Endothelial cell of umbilical vein (primary cell): ENCODE measurements at regions not wholly inside any gene's neighbourhood (a gene's known extent, or its start where the extent isn't known, plus 50 kb on each side); places are given as distances from the start of the nearest gene placed in this dataset.

Source experiments
- BruUV-seq: library from RNA; stranded (reverse); fragments of 400-500 nt; replicated peaks from 2 replicates; lab custom pipeline; 2021; lab: Mats Ljungman, UMichigan
- CTCF ChIA-PET: fragments of 300-600, 350-600 bp; sonication (Branson Sonifier 250); formaldehyde crosslinking; loops from one replicate; lab custom pipeline; 2021; ENCODE audit warnings: antibody characterized with exemption, inconsistent platforms; lab: Charles Lee
- POLR2A ChIA-PET: fragments of 300-600, 350-600 bp; sonication (Branson Sonifier 250); formaldehyde crosslinking; loops from one replicate; lab custom pipeline; 2021; ENCODE audit warnings: antibody characterized with exemption, inconsistent platforms; lab: Charles Lee
- DNase-seq: peaks from one replicate; pipeline ENCODE4 v3.0.0-alpha.2; 2011; ENCODE audit warnings: low read depth, low spot score
- FAIRE-seq: peaks from 2 replicates; lab custom pipeline; 2011; peaks lifted over from hg19 to GRCh38; lab: Jason Lieb, UNC
- H2AFZ ChIP-seq: 2 replicates; pipeline ENCODE4 v1.6.0; 2012; ENCODE audit warnings: low read depth, low read length, control low read depth, inconsistent platforms
- H3K27ac ChIP-seq: 2 replicates; pipeline ENCODE4 v1.5.1; 2011; ENCODE audit warnings: low read depth, mild to moderate bottlenecking, control low read depth, low read length, moderate library complexity; ENCODE audit not compliant: insufficient read depth
- H3K27me3 ChIP-seq, 2 experiments: 2 replicates each; pipeline versions ENCODE4 v1.6.0 to v1.6.1; 2011; ENCODE audit warnings: low read length in 2 of 2, mixed read lengths in 1 of 2; ENCODE audit not compliant: control insufficient read depth in 2 of 2, insufficient read depth in 2 of 2
- H3K36me3 ChIP-seq, 2 experiments: 2 replicates in 1 of 2; 3 replicates in 1 of 2; pipeline ENCODE4 v1.5.1; 2011; ENCODE audit warnings: low read length in 2 of 2, mild to moderate bottlenecking in 1 of 2, moderate library complexity in 1 of 2; ENCODE audit not compliant: control insufficient read depth in 2 of 2, insufficient read depth in 2 of 2; ENCODE audit errors: extremely low read depth in 1 of 2
- H3K4me1 ChIP-seq: 3 replicates; pipeline ENCODE4 v1.5.1; 2011; ENCODE audit warnings: mild to moderate bottlenecking, low read length; ENCODE audit not compliant: control insufficient read depth, insufficient read depth; ENCODE audit errors: extremely low read depth
- H3K4me2 ChIP-seq: 2 replicates; pipeline ENCODE4 v1.6.1; 2011; ENCODE audit warnings: low read length, control low read depth, mixed read lengths; ENCODE audit not compliant: insufficient read depth
- H3K4me3 ChIP-seq, 3 experiments: fragments of 200-600 bp in 1 of 3; sonication (generic), shearing (Covaris generic) in 1 of 3; replicated peaks in 1 of 3; 2 replicates each; pipeline ENCODE4 v1.5.1; 2011 to 2016; ENCODE audit warnings: control low read depth in 3 of 3, low read length in 3 of 3, mild to moderate bottlenecking in 2 of 3, inconsistent platforms in 1 of 3, low read depth in 1 of 3, moderate library complexity in 1 of 3; ENCODE audit not compliant: insufficient read depth in 1 of 3
- H3K79me2 ChIP-seq: 2 replicates; pipeline ENCODE4 v1.6.0; 2012; ENCODE audit warnings: low read length, inconsistent platforms; ENCODE audit not compliant: control insufficient read depth, insufficient read depth
- H3K9ac ChIP-seq: replicated peaks from 2 replicates; pipeline ENCODE3; 2011; ENCODE audit warnings: low read length, control low read depth; ENCODE audit not compliant: insufficient read depth; ENCODE audit errors: extremely low read depth
- H3K9me1 ChIP-seq: replicated peaks from 3 replicates; pipeline ENCODE4 v1.6.0; 2011; ENCODE audit warnings: mild to moderate bottlenecking, low read length; ENCODE audit not compliant: control insufficient read depth, insufficient read depth; ENCODE audit errors: extremely low read depth
- H3K9me3 ChIP-seq: replicated peaks from 2 replicates; pipeline ENCODE4 v1.5.1; 2012; ENCODE audit warnings: low read length, inconsistent platforms; ENCODE audit not compliant: control insufficient read depth, insufficient read depth
- H4K20me1 ChIP-seq: replicated peaks from 2 replicates; pipeline ENCODE3; 2011; ENCODE audit warnings: mild to moderate bottlenecking, low read length; ENCODE audit not compliant: control insufficient read depth, insufficient read depth; ENCODE audit errors: extremely low read depth
- CTCF ChIP-seq, 2 donors: IDR thresholded peaks; 1 replicate in 1 of 2; 2 replicates in 1 of 2; pipeline ENCODE4 v1.5.1; 2011; ENCODE audit warnings: low read length in 2 of 2, mild to moderate bottlenecking in 2 of 2, moderate library complexity in 2 of 2, control low read depth in 1 of 2, inconsistent platforms in 1 of 2, low read depth in 1 of 2; ENCODE audit not compliant: insufficient read depth in 1 of 2; ENCODE audit errors: extremely low read depth in 1 of 2
- EZH2 ChIP-seq: IDR thresholded peaks from 2 replicates; pipeline ENCODE4 v1.6.1; 2012; ENCODE audit warnings: borderline replicate concordance, low read depth, mild to moderate bottlenecking, moderate library complexity, low read length, inconsistent platforms; ENCODE audit not compliant: severe bottlenecking
- FOS ChIP-seq: IDR thresholded peaks from 2 replicates; pipeline ENCODE4 v1.6.1; 2011; ENCODE audit warnings: mild to moderate bottlenecking, low read length, moderate library complexity, borderline replicate concordance; ENCODE audit not compliant: insufficient read depth
- GATA2 ChIP-seq: IDR thresholded peaks from 2 replicates; pipeline ENCODE4 v1.7.0; 2011; ENCODE audit warnings: low read depth, mild to moderate bottlenecking, moderate library complexity, mixed read lengths, low read length; ENCODE audit not compliant: insufficient read length, insufficient read depth
- JUN ChIP-seq: IDR thresholded peaks from 2 replicates; pipeline ENCODE4 v1.6.1; 2011; ENCODE audit warnings: borderline replicate concordance, low read depth; ENCODE audit not compliant: insufficient read length, insufficient read depth
- MAX ChIP-seq: IDR thresholded peaks from 2 replicates; pipeline ENCODE4 v1.6.1; 2011; ENCODE audit not compliant: insufficient read depth, insufficient read length
- MYC ChIP-seq: IDR thresholded peaks from one replicate; pipeline ENCODE4 v1.6.1; 2011; ENCODE audit warnings: mild to moderate bottlenecking, low read depth, low read length
- POLR2A ChIP-seq: IDR thresholded peaks from 2 replicates; pipeline ENCODE4 v1.6.1; 2012; ENCODE audit warnings: low read depth, mild to moderate bottlenecking, control low read depth, low read length
- POLR2AphosphoS5 ChIP-seq: IDR thresholded peaks from 2 replicates; pipeline ENCODE4 v1.6.1; 2012; ENCODE audit warnings: low read depth, mild to moderate bottlenecking, control low read depth, low read length, moderate library complexity; ENCODE audit not compliant: insufficient read depth
- dilution Hi-C: fragments of 300-500 bp; cut with MboI; formaldehyde crosslinking; loops from one replicate; pipeline ENCODE4 v1.15.0; 2019; ENCODE audit warnings: low sequenced_read_pairs; ENCODE audit not compliant: extremely low pct_ligation_motif_present
- intact Hi-C: fragments of 100-400 bp; cut with micrococcal nuclease; formaldehyde crosslinking; loops from one replicate; pipeline ENCODE4 v1.10.0; 2022

GRCh38 chr3:117600666-117601065, 891.1 kb downstream of the TUSC7 start:
- dilution Hi-C loops (no loop called here), intact Hi-C loops (no loop called here)
- H3K4me1 ChIP-seq: no peaks in the 10 kb centered on the region
- CTCF ChIA-PET: no interaction called here
- no peak overlapping the region for H3K27ac ChIP-seq
- H3K9ac ChIP-seq: no peak overlapping the region
- no peak for FAIRE-seq
- no peaks in the 10 kb centered on the region for H4K20me1 ChIP-seq
- H2AFZ ChIP-seq: no peak overlapping the region
- no peaks in the 10 kb centered on the region for H3K9me1 ChIP-seq
- TF ChIP-seq POLR2AphosphoS5 (no peak), CTCF (IDR thresholded peaks at IDR 0.05; ENCODE audit: extremely low read depth in 1 of 2, insufficient read depth in 1 of 2, low read depth in 1 of 2, low read length in 2 of 2) (no peak), MAX (no peak), MYC (no peak), FOS (no peak), EZH2 (no peak), POLR2A (no peak), GATA2 (no peak), JUN (no peak)
- POLR2A ChIA-PET: interaction anchor here (0.6 kb wide), 1 partner anchor 95 kb away, joined by 3 read pairs; no protein-coding TSS in a partner anchor
- H3K9me3 ChIP-seq: no peaks in the 10 kb centered on the region
- H3K4me2 ChIP-seq: no peak overlapping the region
- H3K79me2 ChIP-seq: no peaks in the 10 kb centered on the region
- no peak for DNase-seq
- no TSS peak for BruUV-seq
- no peak overlapping the region for H3K4me3 ChIP-seq
- no peaks in the 10 kb centered on the region for H3K36me3 ChIP-seq
- H3K27me3 ChIP-seq: no peaks in the 10 kb centered on the region
